ENCODE measurements at regions not wholly inside any gene's neighbourhood (a gene's known extent, or its start where the extent isn't known, plus 50 kb on each side); places are given as distances from the start of the nearest gene placed in this dataset.

GRCh38 chr7:15963206-15963605 is 276.7 kb upstream of the MEOX2 start:
- no peak overlapping the region for H2AFZ ChIP-seq (ENCODE audit: low read depth, low read length)
- no peak for TF ChIP-seq EZH2 (IDR thresholded peaks at IDR 0.05; ENCODE audit: borderline replicate concordance, low read depth, low read length, severe bottlenecking)
- no peak for TF ChIP-seq CTCF (IDR thresholded peaks at IDR 0.05; ENCODE audit: borderline replicate concordance, extremely low read depth, low read length, poor library complexity, severe bottlenecking)
- no peaks in the 10 kb centered on the region for H3K4me1 ChIP-seq (ENCODE audit: insufficient read depth, low read length)
- no peak overlapping the region for H3K4me3 ChIP-seq (ENCODE audit: low read depth in 1 of 2, low read length in 2 of 2)
- H3K9ac ChIP-seq (ENCODE audit: low read depth, low read length) = no peak overlapping the region
- no peaks in the 10 kb centered on the region for H4K20me1 ChIP-seq (ENCODE audit: insufficient read depth, low read length)
- DNase-seq = no peak
- H3K9me3 ChIP-seq (ENCODE audit: insufficient read depth, low read length, severe bottlenecking) = no peaks in the 10 kb centered on the region
- no peak overlapping the region for H3K27ac ChIP-seq (ENCODE audit: low read length)
- no peaks in the 10 kb centered on the region for H3K79me2 ChIP-seq (ENCODE audit: insufficient read depth, low read length)
- H3K36me3 ChIP-seq (ENCODE audit: insufficient read depth, low read length) = no peaks in the 10 kb centered on the region
- H3K4me2 ChIP-seq (ENCODE audit: insufficient read depth, low read length) = no peak overlapping the region
- ATAC-seq (ENCODE audit: insufficient read depth, low read depth) = no peak
- H3K27me3 ChIP-seq (ENCODE audit: insufficient read depth, low read length, poor library complexity) = no peaks in the 10 kb centered on the region

GRCh38 chr7:15954671-15955354 is 268.3 kb upstream of the MEOX2 start:
- H3K36me3 ChIP-seq (ENCODE audit: insufficient read depth, low read length) = no peaks in the 10 kb centered on the region
- no peak overlapping the region for H3K9ac ChIP-seq (ENCODE audit: low read depth, low read length)
- H4K20me1 ChIP-seq (ENCODE audit: insufficient read depth, low read length) = no peaks in the 10 kb centered on the region
- no peaks in the 10 kb centered on the region for H3K9me3 ChIP-seq (ENCODE audit: insufficient read depth, low read length, severe bottlenecking)
- no peaks in the 10 kb centered on the region for H3K4me1 ChIP-seq (ENCODE audit: insufficient read depth, low read length)
- no peak for ATAC-seq (ENCODE audit: insufficient read depth, low read depth)
- TF ChIP-seq EZH2 (IDR thresholded peaks at IDR 0.05; ENCODE audit: borderline replicate concordance, low read depth, low read length, severe bottlenecking) (no peak), CTCF (IDR thresholded peaks at IDR 0.05; ENCODE audit: borderline replicate concordance, extremely low read depth, low read length, poor library complexity, severe bottlenecking) (no peak)
- no peak overlapping the region for H2AFZ ChIP-seq (ENCODE audit: low read depth, low read length)
- H3K79me2 ChIP-seq (ENCODE audit: insufficient read depth, low read length) = no peaks in the 10 kb centered on the region
- no peak for DNase-seq
- H3K4me2 ChIP-seq (ENCODE audit: insufficient read depth, low read length) = no peak overlapping the region
- no peaks in the 10 kb centered on the region for H3K27me3 ChIP-seq (ENCODE audit: insufficient read depth, low read length, poor library complexity)
- no peak overlapping the region for H3K27ac ChIP-seq (ENCODE audit: low read length)
- H3K4me3 ChIP-seq (ENCODE audit: low read depth in 1 of 2, low read length in 2 of 2) = no peak overlapping the region

- no peak for DNase-seq
- H4K20me1 ChIP-seq (ENCODE audit: insufficient read depth, low read length) = no peaks in the 10 kb centered on the region
- no peak overlapping the region for H3K9ac ChIP-seq (ENCODE audit: low read depth, low read length)
- no peaks in the 10 kb centered on the region for H3K4me1 ChIP-seq (ENCODE audit: insufficient read depth, low read length)
- TF ChIP-seq CTCF (IDR thresholded peaks at IDR 0.05; ENCODE audit: borderline replicate concordance, extremely low read depth, low read length, poor library complexity, severe bottlenecking) = no peak
- TF ChIP-seq EZH2 (IDR thresholded peaks at IDR 0.05; ENCODE audit: borderline replicate concordance, low read depth, low read length, severe bottlenecking) = no peak
- no peaks in the 10 kb centered on the region for H3K27me3 ChIP-seq (ENCODE audit: insufficient read depth, low read length, poor library complexity)
- no peak for ATAC-seq (ENCODE audit: insufficient read depth, low read depth)
- no peak overlapping the region for H3K4me3 ChIP-seq (ENCODE audit: low read depth in 1 of 2, low read length in 2 of 2)
- H3K9me3 ChIP-seq (ENCODE audit: insufficient read depth, low read length, severe bottlenecking) = no peaks in the 10 kb centered on the region
- H2AFZ ChIP-seq (ENCODE audit: low read depth, low read length) = no peak overlapping the region
- H3K4me2 ChIP-seq (ENCODE audit: insufficient read depth, low read length) = no peak overlapping the region
- H3K79me2 ChIP-seq (ENCODE audit: insufficient read depth, low read length) = no peaks in the 10 kb centered on the region
- no peak overlapping the region for H3K27ac ChIP-seq (ENCODE audit: low read length)
- H3K36me3 ChIP-seq (ENCODE audit: insufficient read depth, low read length) = no peaks in the 10 kb centered on the region
Measured at GRCh38 chr7:15950299-15950698, 263.8 kb upstream of the MEOX2 start.
